Body of pancreas (tissue), 4 donors: ENCODE measurements at regions not wholly inside any gene's neighbourhood (a gene's known extent, or its start where the extent isn't known, plus 50 kb on each side); places are given as distances from the start of the nearest gene placed in this dataset.

Experiments
- ATAC-seq: fragments of 150-250 bp; one replicate; pipeline ENCODE4 v1.9.1; 2016
- DNase-seq, 4 donors: peaks; one replicate each; pipeline ENCODE4 v3.0.0-alpha.2; 2019
- H3K27ac ChIP-seq, 4 donors: fragments of 200-600 bp; sonication (generic); 1 replicate in 3 of 4; 2 replicates in 1 of 4; pipeline versions ENCODE4 v1.5.1 to v1.6.1; 2016 to 2019; ENCODE audit warnings: mild to moderate bottlenecking in 1 of 4, mixed read lengths in 1 of 4, moderate library complexity in 1 of 4
- H3K27me3 ChIP-seq, 2 donors: fragments of 200-600 bp; sonication (generic); one replicate each; pipeline ENCODE4 v1.6.0; 2016; ENCODE audit warnings: mild to moderate bottlenecking in 1 of 2
- H3K36me3 ChIP-seq, 2 donors: fragments of 200-600 bp; sonication (generic); replicated peaks in 1 of 2; 2 replicates each; pipeline ENCODE4 v1.5.1; 2016; ENCODE audit warnings: low read depth in 2 of 2; ENCODE audit not compliant: insufficient read depth in 1 of 2
- H3K4me1 ChIP-seq: fragments of 200-600 bp; sonication (generic); one replicate; pipeline ENCODE4 v1.6.0; 2016
- H3K4me3 ChIP-seq, 2 donors: fragments of 200-600 bp; sonication (generic); 1 replicate in 1 of 2; 2 replicates in 1 of 2; pipeline ENCODE4 v1.5.1; 2016 to 2019
- H3K9me3 ChIP-seq, 3 donors: fragments of 200-600 bp; sonication (generic); 1 replicate in 2 of 3; 2 replicates in 1 of 3; pipeline ENCODE4 v1.5.1; 2016
- CTCF ChIP-seq, 7 experiments: fragments of 450-650 bp in 4 of 7; fragments of 200-600 bp in 3 of 7; sonication (generic) in 3 of 7; IDR thresholded peaks; one replicate each; pipeline ENCODE4 v1.5.1; 2016 to 2019; ENCODE audit warnings: antibody characterized with exemption in 7 of 7
- POLR2A ChIP-seq, 3 donors: fragments of 450-650 bp; IDR thresholded peaks; one replicate each; pipeline ENCODE4 v1.6.1; 2016; ENCODE audit warnings: antibody characterized with exemption in 3 of 3, mild to moderate bottlenecking in 2 of 3
- WGBS, 2 donors: methylation state at CpG; one replicate each; pipeline ENCODE4 v1.1.5; 2017; 5-methylcytosine and 5-hydroxymethylcytosine counted together
- intact Hi-C: fragments of 100-400 bp; cut with DNase I; formaldehyde crosslinking; loops from one replicate; pipeline ENCODE4 v1.15.1; 2023

GRCh38 chr4:107247738-107248137, 211.6 kb upstream of the DKK2 start:
- H3K36me3 ChIP-seq: no peaks in the 10 kb centered on the region
- H3K27me3 ChIP-seq: no peaks in the 10 kb centered on the region
- TF ChIP-seq CTCF (IDR thresholded peaks at IDR 0.05) (no peak), POLR2A (IDR thresholded peaks at IDR 0.05) (no peak)
- WGBS, 2 donors: 15 to 28% methylated on average over 1 of the region's 1 CpG
- intact Hi-C loops: no loop called here
- ATAC-seq: no peak
- no peaks in the 10 kb centered on the region for H3K9me3 ChIP-seq
- DNase-seq: no peak
- no peak overlapping the region for H3K4me3 ChIP-seq
- H3K4me1 ChIP-seq: no peaks in the 10 kb centered on the region
- no peak overlapping the region for H3K27ac ChIP-seq

GRCh38 chr4:107246761-107247160, 210.6 kb upstream of the DKK2 start:
- 60 to 76% methylated on average over 1 of the region's 1 CpG for WGBS, 2 donors
- TF ChIP-seq CTCF (IDR thresholded peaks at IDR 0.05): no peak

GRCh38 chr4:107243141-107243781, 207.1 kb upstream of the DKK2 start:
- H3K27me3 ChIP-seq: no peaks in the 10 kb centered on the region
- H3K36me3 ChIP-seq: no peaks in the 10 kb centered on the region
- TF ChIP-seq CTCF (IDR thresholded peaks at IDR 0.05): no peak
- no peak for TF ChIP-seq POLR2A (IDR thresholded peaks at IDR 0.05)
- intact Hi-C loops: no loop called here
- no peaks in the 10 kb centered on the region for H3K4me1 ChIP-seq
- H3K9me3 ChIP-seq: no peaks in the 10 kb centered on the region
- WGBS, 2 donors: 34 to 43% methylated on average over 4 of the region's 4 CpGs
- DNase-seq (no peak), ATAC-seq (no peak)
- H3K27ac ChIP-seq: no peak overlapping the region
- H3K4me3 ChIP-seq: no peak overlapping the region

More at GRCh38 chr4:107246761-107247160, 210.6 kb upstream of the DKK2 start:
- Histone ChIP-seq H3K27me3 (no peaks in the 10 kb centered on the region), H3K36me3 (no peaks in the 10 kb centered on the region), H3K4me1 (no peaks in the 10 kb centered on the region), H3K4me3 (no peak overlapping the region), H3K9me3 (no peaks in the 10 kb centered on the region), H3K27ac (no peak overlapping the region)
- DNase-seq (no peak), ATAC-seq (no peak)
- intact Hi-C loops: no loop called here

GRCh38 chr4:107220976-107221375, 184.9 kb upstream of the DKK2 start:
- Histone ChIP-seq H3K27ac (no peak overlapping the region), H3K27me3 (no peaks in the 10 kb centered on the region), H3K9me3 (no peaks in the 10 kb centered on the region), H3K4me1 (no peaks in the 10 kb centered on the region), H3K36me3 (no peaks in the 10 kb centered on the region), H3K4me3 (no peak overlapping the region)
- intact Hi-C loops: no loop called here
- DNase-seq: no peak
- ATAC-seq: no peak
- no peak for TF ChIP-seq CTCF (IDR thresholded peaks at IDR 0.05)
- TF ChIP-seq POLR2A (IDR thresholded peaks at IDR 0.05): no peak

GRCh38 chr4:107219681-107220080, 183.6 kb upstream of the DKK2 start:
- DNase-seq: no peak
- TF ChIP-seq CTCF (IDR thresholded peaks at IDR 0.05) (no peak), POLR2A (IDR thresholded peaks at IDR 0.05) (no peak)
- no peak overlapping the region for H3K4me3 ChIP-seq
- intact Hi-C loops: no loop called here
- no peaks in the 10 kb centered on the region for H3K9me3 ChIP-seq
- no peaks in the 10 kb centered on the region for H3K4me1 ChIP-seq
- 48% methylated on average over 1 of the region's 1 CpG for WGBS, 2 donors
- H3K36me3 ChIP-seq: no peaks in the 10 kb centered on the region
- no peak for ATAC-seq
- no peaks in the 10 kb centered on the region for H3K27me3 ChIP-seq
- no peak overlapping the region for H3K27ac ChIP-seq
